ENCODE measurements at regions not wholly inside any gene's neighbourhood (a gene's known extent, or its start where the extent isn't known, plus 50 kb on each side); places are given as distances from the start of the nearest gene placed in this dataset.

DNA sequence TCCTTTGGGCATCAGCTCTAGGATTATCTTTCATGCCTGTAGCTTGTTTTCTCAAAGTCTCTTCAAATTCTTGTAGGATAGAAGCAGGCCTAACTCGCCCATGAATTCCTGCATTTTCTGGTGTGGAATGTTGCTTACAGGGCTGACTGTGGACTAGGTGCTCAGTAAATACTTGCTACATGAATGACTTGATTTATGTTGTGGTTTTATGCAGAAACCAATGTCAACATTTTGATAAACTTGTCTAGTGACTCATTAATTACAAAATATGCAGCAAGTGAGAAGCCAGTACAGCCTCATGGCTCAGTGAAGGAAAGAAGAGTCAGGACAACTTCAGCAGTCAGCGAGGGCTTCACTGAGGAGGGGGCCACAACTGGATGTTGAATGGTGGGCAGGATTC is 110.6 kb upstream of the SIX2 start:
- ChIA-PET CTCF (no interaction called here), POLR2A (no interaction called here)
- Histone ChIP-seq H3K4me3 (ENCODE audit: control insufficient read depth in 1 of 7, extremely low read depth in 1 of 7, insufficient read depth in 4 of 7, low read depth in 2 of 7, low read length in 6 of 7) (no peak overlapping the region), H3K9me3 (ENCODE audit: control extremely low read depth in 1 of 5, control insufficient read depth in 4 of 5, insufficient read depth in 2 of 5, low read depth in 1 of 5, low read length in 4 of 5) (no peaks in the 10 kb centered on the region), H3K36me3 (ENCODE audit: control insufficient read depth in 4 of 4, insufficient read depth in 4 of 4, low read length in 3 of 4) (no peaks in the 10 kb centered on the region), H3K27me3 (replicated peaks in 2 of 5; ENCODE audit: control insufficient read depth in 4 of 5, insufficient read depth in 5 of 5, low read length in 4 of 5) (no peaks in the 10 kb centered on the region), H3K27ac (ENCODE audit: insufficient read depth in 1 of 2, low read depth in 1 of 2, low read length in 2 of 2, poor library complexity in 1 of 2, severe bottlenecking in 2 of 2) (no peak overlapping the region), H3K4me1 (ENCODE audit: control extremely low read depth in 1 of 4, control insufficient read depth in 4 of 4, insufficient read depth in 4 of 4, low read length in 3 of 4) (no peaks in the 10 kb centered on the region)
- 67% methylated on average over 1 of the region's 2 CpGs for WGBS (ENCODE audit: insufficient coverage)
- DNase-seq: peak in 2 of 3 donors; percentile 18 to 19

DNA sequence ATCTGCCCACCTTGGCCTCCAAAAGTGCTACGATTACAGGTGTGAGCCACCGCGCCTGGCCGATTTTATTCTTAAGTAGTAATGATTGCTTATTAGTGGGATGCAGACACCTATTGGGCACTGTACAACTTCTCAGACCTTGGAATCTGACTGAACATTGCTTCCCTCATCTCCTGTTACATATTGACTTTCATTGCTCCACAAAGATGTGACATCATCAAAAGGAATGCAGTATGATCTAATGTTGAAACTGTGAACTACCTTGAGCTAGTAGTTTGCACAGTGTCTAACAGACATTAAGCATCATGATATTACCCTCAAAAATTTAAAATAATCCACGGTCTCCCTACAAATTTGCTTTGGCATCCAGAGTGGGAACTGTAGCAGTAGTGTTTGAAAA is 109.8 kb upstream of the SIX2 start:
- Histone ChIP-seq H3K27me3 (replicated peaks in 2 of 5; ENCODE audit: control insufficient read depth in 4 of 5, insufficient read depth in 5 of 5, low read length in 4 of 5) (no peaks in the 10 kb centered on the region), H3K36me3 (ENCODE audit: control insufficient read depth in 4 of 4, insufficient read depth in 4 of 4, low read length in 3 of 4) (no peaks in the 10 kb centered on the region), H3K4me1 (ENCODE audit: control extremely low read depth in 1 of 4, control insufficient read depth in 4 of 4, insufficient read depth in 4 of 4, low read length in 3 of 4) (no peaks in the 10 kb centered on the region), H3K4me3 (ENCODE audit: control insufficient read depth in 1 of 7, extremely low read depth in 1 of 7, insufficient read depth in 4 of 7, low read depth in 2 of 7, low read length in 6 of 7) (no peak overlapping the region), H3K27ac (ENCODE audit: insufficient read depth in 1 of 2, low read depth in 1 of 2, low read length in 2 of 2, poor library complexity in 1 of 2, severe bottlenecking in 2 of 2) (no peak overlapping the region), H3K9me3 (ENCODE audit: control extremely low read depth in 1 of 5, control insufficient read depth in 4 of 5, insufficient read depth in 2 of 5, low read depth in 1 of 5, low read length in 4 of 5) (no peaks in the 10 kb centered on the region)
- ChIA-PET POLR2A (no interaction called here), CTCF (no interaction called here)
- WGBS (ENCODE audit: insufficient coverage): 100% methylated on average over 3 of the region's 5 CpGs
- DNase-seq: no peak

DNA sequence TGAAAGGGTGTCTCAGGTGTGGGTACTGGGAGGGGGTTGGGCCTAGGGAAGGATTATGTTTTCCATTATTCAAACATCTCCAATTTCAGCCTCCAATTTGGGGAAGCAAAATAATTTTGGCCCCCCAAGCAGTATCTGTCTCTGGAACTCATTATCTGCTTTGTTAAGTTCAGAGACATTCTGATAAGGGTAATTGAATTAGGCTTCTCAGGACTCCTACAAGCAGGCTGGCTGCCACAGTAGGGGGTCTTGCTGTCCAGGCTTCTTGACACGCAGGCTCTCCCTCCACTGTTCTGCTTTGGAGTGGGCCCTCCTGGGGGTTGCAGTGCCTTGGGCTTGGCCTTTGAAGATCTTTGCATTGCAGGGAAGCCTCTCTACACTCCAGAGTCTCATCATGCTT is 108.1 kb upstream of the SIX2 start:
- 100% methylated on average over 1 of the region's 1 CpG for WGBS (ENCODE audit: insufficient coverage)
- no peak for DNase-seq
- POLR2A ChIA-PET: no interaction called here

DNA sequence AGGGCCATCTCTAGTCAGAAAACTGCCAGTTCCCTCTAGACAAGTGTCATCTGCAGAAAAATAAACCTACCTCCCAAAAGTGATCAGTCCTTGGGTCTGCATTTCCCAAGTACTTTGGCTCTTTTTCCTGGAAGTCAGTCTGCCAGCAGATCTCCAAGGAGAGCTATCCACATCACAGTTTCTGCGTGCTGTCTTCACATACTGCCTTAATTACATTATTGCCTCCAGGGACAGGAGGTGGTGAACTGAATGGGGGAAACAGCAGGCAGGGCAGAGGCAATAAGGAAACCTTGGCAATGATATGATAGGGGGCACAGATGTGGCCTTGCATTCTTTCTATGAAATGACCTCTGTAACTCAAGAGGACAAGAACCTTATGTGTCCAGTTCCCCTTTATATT is 105.9 kb upstream of the SIX2 start:
- POLR2A ChIA-PET: no interaction called here
- H3K36me3 ChIP-seq (ENCODE audit: control insufficient read depth in 4 of 4, insufficient read depth in 4 of 4, low read length in 3 of 4): no peaks in the 10 kb centered on the region
- H3K4me1 ChIP-seq (ENCODE audit: control extremely low read depth in 1 of 4, control insufficient read depth in 4 of 4, insufficient read depth in 4 of 4, low read length in 3 of 4): no peaks in the 10 kb centered on the region
- DNase-seq: no peak
- no peaks in the 10 kb centered on the region for H3K9me3 ChIP-seq (ENCODE audit: control extremely low read depth in 1 of 5, control insufficient read depth in 4 of 5, insufficient read depth in 2 of 5, low read depth in 1 of 5, low read length in 4 of 5)
- no peaks in the 10 kb centered on the region for H3K27me3 ChIP-seq (replicated peaks in 2 of 5; ENCODE audit: control insufficient read depth in 4 of 5, insufficient read depth in 5 of 5, low read length in 4 of 5)
- CTCF ChIA-PET: no interaction called here
- WGBS (ENCODE audit: insufficient coverage): no CpG with 5 or more reads among the region's 1 CpG
- no peak overlapping the region for H3K27ac ChIP-seq (ENCODE audit: insufficient read depth in 1 of 2, low read depth in 1 of 2, low read length in 2 of 2, poor library complexity in 1 of 2, severe bottlenecking in 2 of 2)
- no peak overlapping the region for H3K4me3 ChIP-seq (ENCODE audit: control insufficient read depth in 1 of 7, extremely low read depth in 1 of 7, insufficient read depth in 4 of 7, low read depth in 2 of 7, low read length in 6 of 7)

More for the DNA sequence above, 108.1 kb upstream of the SIX2 start:
- Histone ChIP-seq H3K4me1 (ENCODE audit: control extremely low read depth in 1 of 4, control insufficient read depth in 4 of 4, insufficient read depth in 4 of 4, low read length in 3 of 4) (no peaks in the 10 kb centered on the region), H3K4me3 (ENCODE audit: control insufficient read depth in 1 of 7, extremely low read depth in 1 of 7, insufficient read depth in 4 of 7, low read depth in 2 of 7, low read length in 6 of 7) (no peak overlapping the region), H3K27ac (ENCODE audit: insufficient read depth in 1 of 2, low read depth in 1 of 2, low read length in 2 of 2, poor library complexity in 1 of 2, severe bottlenecking in 2 of 2) (no peak overlapping the region), H3K36me3 (ENCODE audit: control insufficient read depth in 4 of 4, insufficient read depth in 4 of 4, low read length in 3 of 4) (no peaks in the 10 kb centered on the region), H3K9me3 (ENCODE audit: control extremely low read depth in 1 of 5, control insufficient read depth in 4 of 5, insufficient read depth in 2 of 5, low read depth in 1 of 5, low read length in 4 of 5) (no peaks in the 10 kb centered on the region), H3K27me3 (replicated peaks in 2 of 5; ENCODE audit: control insufficient read depth in 4 of 5, insufficient read depth in 5 of 5, low read length in 4 of 5) (no peaks in the 10 kb centered on the region)
- CTCF ChIA-PET: no interaction called here

DNA sequence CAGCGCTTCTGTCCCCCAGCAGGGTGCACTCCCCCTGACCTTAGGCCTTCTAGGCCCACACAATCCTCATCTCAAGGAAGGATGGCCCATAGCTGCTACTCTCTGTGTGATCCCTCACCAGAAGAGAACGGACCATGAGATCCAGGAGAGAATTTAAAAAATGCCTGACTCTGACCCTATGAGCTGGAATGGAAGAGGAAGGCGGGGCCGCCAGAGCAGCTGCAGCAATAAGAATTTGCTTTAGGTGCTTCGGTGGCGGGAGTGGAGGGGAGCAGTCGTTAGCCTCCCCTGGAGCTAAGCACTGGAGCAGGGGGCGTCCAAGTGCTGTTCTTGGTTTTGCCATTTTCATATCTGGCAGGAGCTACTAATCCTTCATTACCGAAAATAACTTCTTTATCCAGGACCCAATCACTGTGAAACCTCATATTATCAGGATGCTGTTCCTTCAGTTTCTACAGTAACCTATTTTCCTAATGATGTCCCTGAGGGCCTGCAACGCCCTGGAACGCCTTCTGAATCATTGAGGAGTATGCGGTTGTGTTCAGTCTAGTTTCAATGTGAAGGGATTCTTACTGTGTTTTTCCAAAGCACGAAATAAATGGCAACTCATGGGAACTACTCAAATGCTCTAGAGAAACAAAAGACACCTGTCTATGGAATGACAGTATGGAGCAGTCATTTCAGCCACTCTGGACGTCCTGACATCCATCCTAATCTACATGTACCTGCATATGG is 105.1 kb upstream of the SIX2 start:
- Histone ChIP-seq H3K9me3 (ENCODE audit: control extremely low read depth in 1 of 5, control insufficient read depth in 4 of 5, insufficient read depth in 2 of 5, low read depth in 1 of 5, low read length in 4 of 5) (no peaks in the 10 kb centered on the region), H3K4me1 (ENCODE audit: control extremely low read depth in 1 of 4, control insufficient read depth in 4 of 4, insufficient read depth in 4 of 4, low read length in 3 of 4) (no peaks in the 10 kb centered on the region), H3K36me3 (ENCODE audit: control insufficient read depth in 4 of 4, insufficient read depth in 4 of 4, low read length in 3 of 4) (no peaks in the 10 kb centered on the region), H3K27ac (ENCODE audit: insufficient read depth in 1 of 2, low read depth in 1 of 2, low read length in 2 of 2, poor library complexity in 1 of 2, severe bottlenecking in 2 of 2) (no peak overlapping the region), H3K4me3 (ENCODE audit: control insufficient read depth in 1 of 7, extremely low read depth in 1 of 7, insufficient read depth in 4 of 7, low read depth in 2 of 7, low read length in 6 of 7) (no peak overlapping the region), H3K27me3 (replicated peaks in 2 of 5; ENCODE audit: control insufficient read depth in 4 of 5, insufficient read depth in 5 of 5, low read length in 4 of 5) (no peaks in the 10 kb centered on the region)
- CTCF ChIA-PET: no interaction called here
- 95% methylated on average over 11 of the region's 14 CpGs for WGBS (ENCODE audit: insufficient coverage)
- POLR2A ChIA-PET: interaction anchor here (0.6 to 0.8 kb wide), 2 partner anchors 16 to 30 kb away, joined by 3 to 4 read pairs; no protein-coding TSS in a partner anchor
- no peak for DNase-seq

DNA sequence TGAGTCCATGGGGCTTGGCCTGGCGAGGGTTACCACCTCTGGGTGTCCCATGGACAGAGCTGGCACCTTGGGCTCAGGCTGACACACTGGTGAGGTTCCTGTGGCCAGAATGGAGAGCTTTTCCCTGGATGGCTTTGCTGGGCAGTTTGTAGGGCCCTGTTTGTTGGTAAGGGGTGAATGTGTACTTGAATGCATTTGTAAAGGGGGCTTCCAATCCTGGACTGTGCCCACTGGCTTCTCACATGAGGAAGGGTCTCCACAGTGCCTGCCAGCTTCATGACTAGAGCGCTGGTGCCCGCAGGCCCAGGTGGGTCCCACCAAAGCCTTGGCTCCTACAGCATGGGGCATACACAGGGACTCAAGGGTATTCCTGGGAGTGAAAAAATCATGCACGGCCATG is 103.5 kb upstream of the SIX2 start:
- ChIA-PET CTCF (no interaction called here), POLR2A (no interaction called here)
- Histone ChIP-seq H3K4me3 (ENCODE audit: control insufficient read depth in 1 of 7, extremely low read depth in 1 of 7, insufficient read depth in 4 of 7, low read depth in 2 of 7, low read length in 6 of 7) (no peak overlapping the region), H3K4me1 (ENCODE audit: control extremely low read depth in 1 of 4, control insufficient read depth in 4 of 4, insufficient read depth in 4 of 4, low read length in 3 of 4) (no peaks in the 10 kb centered on the region), H3K36me3 (ENCODE audit: control insufficient read depth in 4 of 4, insufficient read depth in 4 of 4, low read length in 3 of 4) (no peaks in the 10 kb centered on the region), H3K9me3 (ENCODE audit: control extremely low read depth in 1 of 5, control insufficient read depth in 4 of 5, insufficient read depth in 2 of 5, low read depth in 1 of 5, low read length in 4 of 5) (peaks cover 0 to 3% (median 0%) of the 10 kb centered on the region in 5 experiments), H3K27ac (ENCODE audit: insufficient read depth in 1 of 2, low read depth in 1 of 2, low read length in 2 of 2, poor library complexity in 1 of 2, severe bottlenecking in 2 of 2) (no peak overlapping the region), H3K27me3 (replicated peaks in 2 of 5; ENCODE audit: control insufficient read depth in 4 of 5, insufficient read depth in 5 of 5, low read length in 4 of 5) (no peaks in the 10 kb centered on the region)
- no peak for DNase-seq
- WGBS (ENCODE audit: insufficient coverage): 100% methylated on average over 4 of the region's 4 CpGs

DNA sequence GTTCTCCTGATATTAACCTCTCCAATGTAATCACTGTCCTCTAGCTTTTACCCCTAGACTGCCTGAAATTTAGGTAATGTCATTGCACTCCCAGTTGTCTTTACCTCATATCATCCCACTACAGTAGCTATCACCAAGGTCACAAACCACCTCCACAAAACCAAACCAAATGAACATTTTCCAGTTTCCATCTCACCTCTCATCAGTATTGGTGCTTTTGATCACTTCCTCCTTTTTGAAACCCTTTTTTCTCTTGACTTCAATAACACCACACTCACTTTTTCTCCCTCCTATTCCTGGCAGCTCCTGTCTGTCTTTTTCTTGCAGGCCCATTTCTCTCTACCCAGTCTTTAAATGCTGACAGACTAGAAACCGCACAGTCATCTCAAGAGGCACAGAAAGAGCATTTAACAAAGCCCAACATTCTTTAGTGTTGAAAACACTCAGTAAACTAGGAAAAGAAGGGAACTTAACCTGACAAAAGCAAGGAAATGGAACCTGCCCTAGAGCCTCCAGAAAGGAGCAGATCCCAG is 95.9 kb upstream of the SIX2 start:
- Histone ChIP-seq H3K9me3 (ENCODE audit: control extremely low read depth in 1 of 5, control insufficient read depth in 4 of 5, insufficient read depth in 2 of 5, low read depth in 1 of 5, low read length in 4 of 5) (peaks cover 0 to 9% (median 0%) of the 10 kb centered on the region in 5 experiments), H3K4me1 (ENCODE audit: control extremely low read depth in 1 of 4, control insufficient read depth in 4 of 4, insufficient read depth in 4 of 4, low read length in 3 of 4) (peaks cover 0 to 5% (median 0%) of the 10 kb centered on the region in 4 experiments), H3K27me3 (replicated peaks in 2 of 5; ENCODE audit: control insufficient read depth in 4 of 5, insufficient read depth in 5 of 5, low read length in 4 of 5) (no peaks in the 10 kb centered on the region), H3K36me3 (ENCODE audit: control insufficient read depth in 4 of 4, insufficient read depth in 4 of 4, low read length in 3 of 4) (no peaks in the 10 kb centered on the region), H3K27ac (ENCODE audit: insufficient read depth in 1 of 2, low read depth in 1 of 2, low read length in 2 of 2, poor library complexity in 1 of 2, severe bottlenecking in 2 of 2) (no peak overlapping the region), H3K4me3 (ENCODE audit: control insufficient read depth in 1 of 7, extremely low read depth in 1 of 7, insufficient read depth in 4 of 7, low read depth in 2 of 7, low read length in 6 of 7) (no peak overlapping the region)
- ChIA-PET POLR2A (no interaction called here), CTCF (interaction anchor here (0.6 to 1.6 kb wide), 2 partner anchors 10 to 191 kb away, joined by 3 read pairs; no protein-coding TSS in a partner anchor)
- DNase-seq: peak in 1 of 3 donors; percentile 17
- WGBS (ENCODE audit: insufficient coverage): no CpG with 5 or more reads among the region's 1 CpG
